ENCODE measurements at regions not wholly inside any gene's neighbourhood (a gene's known extent, or its start where the extent isn't known, plus 50 kb on each side); places are given as distances from the start of the nearest gene placed in this dataset.

GRCh38 chr3:59423707-59424106 lies 373.9 kb upstream of the CFAP20DC start:
- no peak for TF ChIP-seq CTCF (IDR thresholded peaks at IDR 0.05)
- no peak for TF ChIP-seq POLR2AphosphoS5 (IDR thresholded peaks at IDR 0.05)
- TF ChIP-seq POLR2A (IDR thresholded peaks at IDR 0.05), result no peak
- H3K9me3 ChIP-seq, result no peaks in the 10 kb centered on the region
- WGBS, result 89% methylated on average over 11 of the region's 11 CpGs
- H3K27me3 ChIP-seq (replicated peaks; ENCODE audit: insufficient read depth), result no peaks in the 10 kb centered on the region
- no peak overlapping the region for H3K4me3 ChIP-seq
- H3K4me1 ChIP-seq (replicated peaks), result no peaks in the 10 kb centered on the region
- H3K36me3 ChIP-seq, result no peaks in the 10 kb centered on the region
- H3K27ac ChIP-seq, result no peak overlapping the region
- DNase-seq (ENCODE audit: low spot score), result no peak
- intact Hi-C loops (cut with DNase I), result no loop called here

GRCh38 chr3:59422312-59422711 lies 372.5 kb upstream of the CFAP20DC start:
- TF ChIP-seq POLR2A (IDR thresholded peaks at IDR 0.05) (no peak), CTCF (IDR thresholded peaks at IDR 0.05) (no peak), POLR2AphosphoS5 (IDR thresholded peaks at IDR 0.05) (no peak)
- no peak overlapping the region for H3K4me3 ChIP-seq
- no peaks in the 10 kb centered on the region for H3K9me3 ChIP-seq
- 87% methylated on average over 4 of the region's 4 CpGs for WGBS
- intact Hi-C loops (cut with DNase I), result no loop called here
- H3K27me3 ChIP-seq (replicated peaks; ENCODE audit: insufficient read depth), result no peaks in the 10 kb centered on the region
- DNase-seq (ENCODE audit: low spot score), result no peak
- no peaks in the 10 kb centered on the region for H3K36me3 ChIP-seq
- no peaks in the 10 kb centered on the region for H3K4me1 ChIP-seq (replicated peaks)
- H3K27ac ChIP-seq, result no peak overlapping the region

- intact Hi-C loops (cut with DNase I), result no loop called here
- 58% methylated on average over 4 of the region's 4 CpGs for WGBS
Measured at GRCh38 chr3:59418836-59419235, 369.0 kb upstream of the CFAP20DC start.

GRCh38 chr3:59412516-59412915 lies 362.7 kb upstream of the CFAP20DC start:
- no peaks in the 10 kb centered on the region for H3K9me3 ChIP-seq
- DNase-seq (ENCODE audit: low spot score), result no peak
- no peak overlapping the region for H3K4me3 ChIP-seq
- H3K4me1 ChIP-seq (replicated peaks), result no peaks in the 10 kb centered on the region
- no peaks in the 10 kb centered on the region for H3K27me3 ChIP-seq (replicated peaks; ENCODE audit: insufficient read depth)
- no peak for TF ChIP-seq POLR2A (IDR thresholded peaks at IDR 0.05)
- no peak for TF ChIP-seq POLR2AphosphoS5 (IDR thresholded peaks at IDR 0.05)
- no peak for TF ChIP-seq CTCF (IDR thresholded peaks at IDR 0.05)
- H3K36me3 ChIP-seq, result no peaks in the 10 kb centered on the region
- H3K27ac ChIP-seq, result no peak overlapping the region
- intact Hi-C loops (cut with DNase I), result no loop called here
- WGBS, result 80% methylated on average over 5 of the region's 5 CpGs

More at GRCh38 chr3:59418836-59419235, 369.0 kb upstream of the CFAP20DC start:
- no peaks in the 10 kb centered on the region for H3K27me3 ChIP-seq (replicated peaks; ENCODE audit: insufficient read depth)
- H3K4me3 ChIP-seq, result no peak overlapping the region
- H3K27ac ChIP-seq, result no peak overlapping the region
- no peak for TF ChIP-seq POLR2A (IDR thresholded peaks at IDR 0.05)
- no peak for TF ChIP-seq POLR2AphosphoS5 (IDR thresholded peaks at IDR 0.05)
- H3K9me3 ChIP-seq, result no peaks in the 10 kb centered on the region
- no peaks in the 10 kb centered on the region for H3K36me3 ChIP-seq
- no peaks in the 10 kb centered on the region for H3K4me1 ChIP-seq (replicated peaks)
- no peak for DNase-seq (ENCODE audit: low spot score)

- H3K4me1 ChIP-seq (replicated peaks), result no peaks in the 10 kb centered on the region
- H3K27ac ChIP-seq, result no peak overlapping the region
- H3K9me3 ChIP-seq, result no peaks in the 10 kb centered on the region
- intact Hi-C loops (cut with DNase I), result no loop called here
- no peak for DNase-seq (ENCODE audit: low spot score)
- TF ChIP-seq POLR2AphosphoS5 (IDR thresholded peaks at IDR 0.05) (no peak), CTCF (IDR thresholded peaks at IDR 0.05) (no peak), POLR2A (IDR thresholded peaks at IDR 0.05) (no peak)
- no peaks in the 10 kb centered on the region for H3K27me3 ChIP-seq (replicated peaks; ENCODE audit: insufficient read depth)
- no peak overlapping the region for H3K4me3 ChIP-seq
- no peaks in the 10 kb centered on the region for H3K36me3 ChIP-seq
- 82% methylated on average over 1 of the region's 1 CpG for WGBS
Measured at GRCh38 chr3:59411694-59412093, 361.9 kb upstream of the CFAP20DC start.
